ENCODE measurements at regions not wholly inside any gene's neighbourhood (a gene's known extent, or its start where the extent isn't known, plus 50 kb on each side); places are given as distances from the start of the nearest gene placed in this dataset.

DNA sequence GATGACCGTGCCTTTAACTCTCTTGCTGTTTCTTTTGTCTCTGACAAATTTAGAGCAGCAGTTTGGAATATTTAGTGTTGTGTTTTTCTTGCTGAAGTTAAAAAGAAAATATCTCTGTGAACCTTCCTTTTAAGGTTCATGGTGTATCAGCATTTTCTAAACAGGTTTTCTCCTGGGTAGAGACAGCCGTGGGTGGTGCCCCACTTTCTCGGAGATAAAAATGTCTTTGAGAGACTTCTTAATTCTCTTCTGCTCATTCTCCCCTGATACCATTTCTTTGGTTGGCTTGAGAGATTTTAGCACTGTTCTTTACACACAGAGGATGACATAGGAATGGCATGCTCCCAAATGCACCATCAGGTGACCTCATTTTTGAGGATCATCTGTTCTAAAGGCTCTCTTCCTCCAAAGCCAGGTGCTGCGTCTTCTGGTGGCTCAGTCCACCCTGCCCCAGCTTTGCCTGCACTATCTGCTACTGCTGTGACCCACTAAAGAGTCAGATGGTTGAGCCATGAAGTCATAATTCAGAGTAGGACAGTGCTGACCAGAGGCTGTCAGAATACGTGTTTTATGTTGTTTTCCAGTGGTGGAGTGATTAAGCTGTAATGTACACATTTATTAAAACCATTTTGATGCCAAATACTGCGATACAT lies 90.3 kb upstream of the SLC10A2 start:
- H3K4me3 ChIP-seq (ENCODE audit: control insufficient read depth, low read depth, low read length), result no peak overlapping the region
- TF ChIP-seq CTCF (IDR thresholded peaks at IDR 0.05; ENCODE audit: control insufficient read depth, insufficient read depth, low read depth, low read length, missing control alignments), result no peak
- DNase-seq (ENCODE audit: low read depth), result no peak

GRCh38 chr13:103153466-103153865 lies 87.2 kb upstream of the SLC10A2 start:
- TF ChIP-seq CTCF (IDR thresholded peaks at IDR 0.05; ENCODE audit: control insufficient read depth, insufficient read depth, low read depth, low read length, missing control alignments), result no peak
- H3K4me3 ChIP-seq (ENCODE audit: control insufficient read depth, low read depth, low read length), result no peak overlapping the region
- DNase-seq (ENCODE audit: low read depth), result no peak

DNA sequence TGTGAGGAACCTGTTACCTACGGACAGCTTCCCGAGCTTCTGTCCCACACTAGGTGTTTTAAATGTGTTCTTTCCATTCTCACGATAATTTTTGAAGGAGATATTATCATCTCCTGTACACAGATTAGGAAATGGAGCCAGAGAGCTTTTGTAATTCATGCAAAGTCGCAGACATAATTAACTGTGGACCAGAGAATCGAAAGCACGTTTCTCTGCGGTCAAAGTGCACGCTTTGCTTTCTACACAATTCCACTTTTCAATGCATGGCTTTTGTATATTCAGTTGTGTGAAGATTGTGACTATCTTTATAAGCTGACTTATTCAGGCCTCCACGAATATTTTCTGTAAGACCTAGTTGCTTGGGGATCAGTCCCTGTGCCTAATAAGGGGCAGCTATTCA lies 81.7 kb upstream of the SLC10A2 start:
- TF ChIP-seq CTCF (IDR thresholded peaks at IDR 0.05; ENCODE audit: control insufficient read depth, insufficient read depth, low read depth, low read length, missing control alignments), result no peak
- DNase-seq (ENCODE audit: low read depth), result no peak
- H3K4me3 ChIP-seq (ENCODE audit: control insufficient read depth, low read depth, low read length), result no peak overlapping the region

- TF ChIP-seq CTCF (IDR thresholded peaks at IDR 0.05; ENCODE audit: control insufficient read depth, insufficient read depth, low read depth, low read length, missing control alignments), result no peak
- no peak for DNase-seq (ENCODE audit: low read depth)
- H3K4me3 ChIP-seq (ENCODE audit: control insufficient read depth, low read depth, low read length), result no peak overlapping the region
These were observed 79.2 kb upstream of the SLC10A2 start for GRCh38 chr13:103145442-103145841.

- TF ChIP-seq CTCF (IDR thresholded peaks at IDR 0.05; ENCODE audit: control insufficient read depth, insufficient read depth, low read depth, low read length, missing control alignments), result no peak
- DNase-seq (ENCODE audit: low read depth), result no peak
- H3K4me3 ChIP-seq (ENCODE audit: control insufficient read depth, low read depth, low read length), result no peak overlapping the region
These were observed 77.2 kb upstream of the SLC10A2 start for GRCh38 chr13:103143432-103143831.

GRCh38 chr13:103142151-103142550 lies 75.9 kb upstream of the SLC10A2 start:
- no peak overlapping the region for H3K4me3 ChIP-seq (ENCODE audit: control insufficient read depth, low read depth, low read length)
- no peak for DNase-seq (ENCODE audit: low read depth)
- no peak for TF ChIP-seq CTCF (IDR thresholded peaks at IDR 0.05; ENCODE audit: control insufficient read depth, insufficient read depth, low read depth, low read length, missing control alignments)

Data from AG09309 (cell line).